HG03460 (cell line): ENCODE measurements at regions not wholly inside any gene's neighbourhood (a gene's known extent, or its start where the extent isn't known, plus 50 kb on each side); places are given as distances from the start of the nearest gene placed in this dataset.

Experiments used
- ATAC-seq: cut with Tn5 transposase; IDR thresholded peaks from one replicate; pipeline ENCODE4 v1.9.1; 2021; ENCODE audit not compliant: unreplicated experiment

DNA sequence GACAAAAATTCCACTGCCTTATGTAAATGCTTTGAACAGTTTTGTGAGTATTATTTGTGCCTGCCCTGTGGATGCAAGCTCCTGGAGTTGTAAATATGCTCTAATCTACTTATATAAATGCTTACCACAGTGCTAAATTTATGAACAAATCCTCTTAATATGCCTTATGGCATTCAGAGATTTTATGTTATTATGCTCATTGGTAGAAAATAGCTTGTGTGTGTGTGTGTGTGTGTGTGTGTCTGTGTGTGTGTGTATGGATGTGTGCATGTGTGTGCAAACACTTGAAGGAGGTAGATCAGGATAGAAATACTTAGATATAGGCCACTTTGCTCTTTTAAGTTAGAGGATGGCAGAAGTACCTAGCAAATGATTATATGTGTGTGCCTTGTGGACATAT is 253.9 kb downstream of the TAF11L14 start:
- ATAC-seq = no peak

DNA sequence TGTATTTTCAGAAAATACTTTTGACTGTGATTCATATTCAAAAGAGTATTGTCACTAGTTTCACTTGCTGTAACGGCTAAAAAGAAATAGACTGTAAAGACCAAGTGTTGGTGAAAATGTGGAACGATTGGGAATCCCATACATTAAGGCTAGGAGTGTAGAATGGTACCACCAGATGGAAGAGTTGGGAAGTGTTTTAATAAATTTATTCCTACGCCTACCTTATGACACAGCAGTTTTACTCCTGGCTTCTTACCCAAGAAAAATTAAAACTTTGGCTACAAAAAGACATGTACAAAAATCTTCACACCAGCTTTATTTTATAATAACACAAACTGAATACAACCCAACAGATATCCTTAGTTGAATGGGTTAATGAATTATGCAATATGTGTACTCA is 256.2 kb downstream of the TAF11L14 start:
- no peak for ATAC-seq

DNA sequence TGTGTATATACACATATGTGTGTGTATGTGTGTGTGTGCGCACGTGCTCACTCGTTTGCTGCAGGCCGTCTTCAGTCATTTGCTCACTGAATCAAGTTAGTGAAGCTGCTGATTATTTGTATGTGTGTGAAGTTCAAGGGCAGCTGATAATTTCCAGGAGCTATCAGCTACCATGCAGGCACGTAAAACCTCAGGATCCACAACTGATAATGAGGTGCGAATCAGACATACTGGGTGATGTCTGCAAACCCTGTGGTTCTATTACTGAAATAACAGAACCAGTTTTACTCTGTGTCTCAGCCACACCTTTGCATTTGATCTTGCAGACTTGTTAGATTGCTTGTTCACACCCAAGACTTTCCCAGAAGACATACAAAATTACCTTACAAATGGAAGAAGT is 257.6 kb downstream of the TAF11L14 start:
- no peak for ATAC-seq

DNA sequence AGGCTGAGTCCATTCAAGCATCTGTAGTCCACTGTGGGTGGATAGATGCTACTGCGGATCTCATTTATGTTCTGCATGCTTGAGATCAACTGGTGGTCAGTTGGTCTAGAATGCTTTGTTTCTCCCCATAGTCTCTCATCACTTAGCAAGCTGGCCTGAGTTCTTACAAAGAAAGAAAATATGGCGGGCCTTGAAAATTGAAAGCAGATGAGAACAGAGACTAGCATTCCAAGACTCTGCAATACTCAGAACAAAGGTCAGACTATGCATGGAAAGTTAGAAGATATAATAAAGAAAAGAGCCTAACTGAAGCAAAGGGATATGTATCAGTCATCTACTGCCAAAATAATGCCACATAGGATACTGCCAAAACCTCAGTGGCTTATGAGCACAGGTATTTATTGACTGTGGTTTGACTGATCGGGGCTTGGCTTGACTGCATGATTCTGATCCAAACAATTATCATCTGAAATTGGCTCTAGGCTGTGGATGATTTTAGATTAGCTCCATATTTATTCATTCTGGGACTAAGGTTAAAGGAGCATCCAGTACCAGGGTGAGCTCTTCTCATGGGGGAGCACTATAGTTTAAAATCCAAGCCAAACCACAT is 258.9 kb downstream of the TAF11L14 start:
- no peak for ATAC-seq

DNA sequence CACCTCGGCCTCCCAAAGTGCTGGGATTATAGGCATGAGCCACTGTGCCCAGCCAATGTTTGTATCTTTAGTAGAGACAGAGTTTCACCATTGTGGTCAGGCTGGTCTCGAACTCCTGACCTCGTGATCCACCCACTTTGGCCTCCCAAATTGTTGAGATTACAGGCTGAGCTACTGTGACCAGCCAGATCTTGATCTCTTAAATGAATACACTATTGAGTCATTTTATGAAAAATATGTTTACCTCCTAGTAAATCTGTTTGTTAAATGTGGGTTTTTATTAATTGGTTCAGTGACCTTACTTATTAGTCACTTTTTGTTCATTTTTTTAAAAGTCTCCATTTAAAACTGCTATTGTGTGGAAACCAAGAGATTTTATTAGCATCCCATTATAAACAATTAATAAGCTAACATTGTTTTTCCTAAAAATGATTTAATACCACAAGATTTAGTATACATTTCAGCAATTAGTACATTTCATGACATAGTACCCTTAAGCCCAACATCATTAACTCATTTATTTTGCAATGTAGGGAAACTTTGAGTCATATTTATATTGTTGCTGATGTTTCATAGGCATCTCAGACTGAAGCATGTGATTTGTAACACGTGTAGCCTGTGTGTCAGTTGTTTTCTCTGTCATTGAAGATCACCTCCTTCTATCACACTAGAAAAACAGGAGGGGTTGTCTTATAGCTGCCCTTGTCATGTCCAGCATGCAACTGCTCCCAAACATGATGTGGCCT is 261.2 kb downstream of the TAF11L14 start:
- ATAC-seq = no peak

DNA sequence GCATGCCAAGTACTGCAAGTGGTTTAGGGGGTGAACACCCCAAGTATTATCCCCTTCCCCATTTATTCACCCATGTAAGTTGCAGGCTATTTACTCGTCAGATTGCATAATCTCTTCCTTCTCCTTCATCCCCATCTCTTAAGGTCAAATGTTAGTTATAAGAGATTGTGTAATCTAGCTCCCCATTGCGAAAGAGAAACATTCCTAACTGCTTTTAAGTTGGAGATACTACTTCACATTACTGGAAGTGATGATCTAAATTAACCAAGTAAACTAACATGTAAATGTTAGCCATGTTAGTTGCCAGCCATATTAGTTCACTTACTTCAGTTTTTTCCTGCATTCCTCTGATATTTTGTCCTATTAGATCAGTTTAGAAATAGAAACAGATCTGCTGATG is 262.3 kb downstream of the TAF11L14 start:
- ATAC-seq = no peak

DNA sequence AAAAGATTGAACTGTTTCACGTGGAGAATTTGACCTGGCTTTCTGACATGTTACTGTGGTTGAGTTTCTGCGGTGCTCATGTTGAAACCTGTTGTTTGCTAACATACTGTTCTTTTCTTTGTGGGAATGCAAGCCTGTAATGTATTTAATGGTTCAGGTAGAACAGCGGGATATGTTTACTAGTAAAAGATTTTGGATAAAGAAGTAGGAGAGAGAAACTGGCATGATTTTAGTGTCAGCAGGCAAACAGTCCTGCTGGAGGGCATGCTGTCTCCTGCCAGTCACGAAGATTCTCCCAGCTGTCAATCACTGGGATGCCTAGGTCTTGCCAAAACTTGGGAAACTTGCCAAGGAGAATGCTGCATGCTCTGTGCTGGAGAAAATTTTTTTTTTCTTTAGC is 263.5 kb downstream of the TAF11L14 start:
- no peak for ATAC-seq

DNA sequence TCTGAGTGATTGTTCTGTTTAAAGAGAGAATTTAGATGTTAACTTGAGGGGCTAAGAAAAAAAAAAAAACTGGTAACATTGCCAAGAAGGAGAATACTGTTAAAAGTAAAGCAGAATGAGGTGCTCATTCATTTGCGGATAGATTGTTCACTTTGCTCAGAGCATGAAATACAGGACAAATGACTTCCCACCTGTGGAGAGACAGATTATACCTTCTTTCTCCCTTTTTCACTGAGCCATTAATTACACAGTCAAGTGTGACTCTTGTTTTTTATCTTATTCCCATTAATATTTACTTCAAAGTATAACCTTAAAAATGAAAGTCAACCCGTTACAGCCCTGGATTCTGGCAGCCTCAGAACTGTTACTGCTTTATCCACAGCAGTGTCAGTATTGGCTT is 264.5 kb downstream of the TAF11L14 start:
- no peak for ATAC-seq

DNA sequence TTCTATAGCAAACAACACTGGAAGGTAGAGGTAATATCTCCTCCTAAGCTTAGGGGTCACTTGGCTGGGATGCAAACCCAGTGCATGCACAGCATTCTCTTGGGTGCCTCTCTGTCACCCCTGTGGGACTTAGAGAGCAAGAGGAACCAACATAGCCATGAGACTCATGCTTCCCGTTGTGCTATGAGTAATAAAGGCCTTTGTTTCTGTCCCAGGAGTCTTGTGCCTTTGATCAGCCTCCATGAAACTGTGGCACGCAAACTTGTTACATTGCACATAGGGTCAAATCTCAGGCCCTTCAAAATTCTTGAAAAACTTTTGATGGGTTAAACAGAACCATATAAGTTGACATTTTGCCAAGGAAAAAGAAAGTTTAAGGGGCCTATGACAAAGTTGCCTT is 272.8 kb downstream of the TAF11L14 start:
- peak; percentile 69 for ATAC-seq

DNA sequence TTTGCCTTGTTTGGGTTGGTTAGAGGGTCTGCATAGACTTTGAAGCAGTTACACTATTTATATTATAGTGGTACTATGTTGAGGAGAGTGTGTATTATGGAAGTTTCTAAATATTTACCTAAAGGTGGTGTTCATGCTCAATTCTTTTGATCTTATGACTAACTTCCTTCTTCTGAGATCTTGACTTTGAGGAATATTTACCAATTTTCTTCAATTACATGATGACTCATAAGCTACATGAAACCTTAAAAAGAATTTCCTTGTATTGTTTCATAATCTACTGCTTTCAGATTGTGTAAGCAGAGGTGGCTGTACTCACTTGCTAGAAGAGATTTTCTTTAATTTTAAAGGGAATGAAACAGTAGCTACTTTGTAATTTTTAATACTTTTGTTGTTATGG is 276.1 kb downstream of the TAF11L14 start:
- ATAC-seq = no peak

DNA sequence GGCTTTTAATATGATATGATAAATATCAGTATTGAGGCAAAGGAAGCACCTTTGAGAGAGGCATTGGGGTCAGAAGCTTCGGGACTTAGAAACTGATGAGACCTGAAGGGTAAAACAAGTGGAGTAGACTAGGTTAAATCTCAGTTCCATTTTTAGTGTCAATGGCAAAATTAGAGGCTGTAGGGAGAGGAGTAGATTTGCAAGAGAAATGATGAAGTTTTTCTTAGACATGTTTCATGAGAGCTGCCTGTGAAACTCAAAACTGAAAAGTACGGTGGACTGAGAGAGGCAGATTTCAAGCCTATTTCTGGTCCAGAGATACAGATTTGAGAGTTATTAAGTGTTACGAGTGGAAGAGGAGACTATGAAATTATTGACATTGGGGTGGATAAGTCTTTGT is 278.5 kb downstream of the TAF11L14 start:
- ATAC-seq = no peak

DNA sequence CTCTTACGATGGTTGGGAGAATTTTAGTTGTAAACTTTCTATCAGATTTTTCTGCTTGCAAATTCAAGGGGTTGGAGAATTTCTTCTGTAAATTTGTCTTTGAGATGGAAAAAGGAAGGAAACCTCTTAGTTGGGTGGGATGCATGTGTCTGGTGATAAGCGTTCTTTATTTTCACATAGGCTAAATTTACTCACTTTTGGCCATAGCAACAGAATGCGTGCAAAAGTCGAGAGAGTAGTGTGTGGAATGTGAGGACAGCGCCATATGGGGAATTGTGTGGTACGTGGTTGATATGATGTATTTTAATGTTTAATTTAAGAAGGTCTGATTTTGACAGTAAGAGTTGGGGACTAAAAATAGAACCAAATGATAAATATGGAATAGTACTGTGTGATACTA is 282.2 kb downstream of the TAF11L14 start:
- no peak for ATAC-seq

DNA sequence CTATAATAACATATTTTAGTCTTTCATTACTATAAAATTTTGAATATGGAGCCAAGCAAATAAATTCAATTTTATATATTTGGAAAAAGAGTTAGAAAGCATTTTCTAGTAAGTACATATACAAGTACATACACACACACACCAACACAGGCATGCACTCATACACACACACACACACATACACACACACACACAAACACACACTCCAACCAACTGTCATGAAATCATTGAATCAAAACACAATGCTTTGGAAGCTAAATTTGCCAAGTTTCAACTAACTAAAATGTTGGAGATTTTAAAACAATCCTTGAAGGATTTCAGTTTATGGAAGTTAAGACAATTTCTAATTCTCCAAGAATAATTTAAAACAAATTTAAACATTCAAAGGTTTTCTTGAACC is 283.2 kb downstream of the TAF11L14 start:
- ATAC-seq = no peak

DNA sequence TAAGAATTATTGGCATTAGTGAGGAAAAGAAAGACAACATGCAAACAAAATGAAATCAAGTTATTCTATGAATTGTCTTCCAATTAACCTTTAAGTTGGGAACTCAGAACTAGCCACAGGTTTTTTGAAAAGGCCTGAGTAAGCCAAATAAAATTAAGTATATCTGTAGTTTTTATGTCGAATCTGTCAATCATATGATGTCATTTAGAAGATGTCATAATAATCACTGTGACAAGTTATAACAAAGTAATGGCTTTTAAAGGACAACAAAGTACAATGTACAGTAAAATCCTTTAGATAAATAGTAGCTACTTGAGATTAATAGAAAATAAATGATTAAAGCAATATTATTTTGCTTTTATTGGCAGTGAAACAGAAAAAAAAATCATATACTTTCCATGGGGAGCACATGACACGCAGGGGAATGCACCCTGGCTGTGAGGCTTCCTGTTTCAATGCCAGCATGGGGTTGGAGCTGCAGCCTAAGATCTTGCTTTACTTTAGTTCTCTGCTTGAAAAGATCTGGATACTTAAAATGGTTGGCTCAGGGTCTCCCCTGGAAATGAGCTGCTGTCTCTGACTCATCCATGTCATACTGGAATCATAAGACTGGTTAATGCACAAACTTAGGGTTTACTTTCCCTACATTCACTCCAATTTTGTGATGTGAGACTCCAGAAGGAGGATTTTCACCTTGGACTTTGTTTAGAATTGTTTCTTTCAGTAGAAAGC is 284.3 kb downstream of the TAF11L14 start:
- ATAC-seq = no peak

DNA sequence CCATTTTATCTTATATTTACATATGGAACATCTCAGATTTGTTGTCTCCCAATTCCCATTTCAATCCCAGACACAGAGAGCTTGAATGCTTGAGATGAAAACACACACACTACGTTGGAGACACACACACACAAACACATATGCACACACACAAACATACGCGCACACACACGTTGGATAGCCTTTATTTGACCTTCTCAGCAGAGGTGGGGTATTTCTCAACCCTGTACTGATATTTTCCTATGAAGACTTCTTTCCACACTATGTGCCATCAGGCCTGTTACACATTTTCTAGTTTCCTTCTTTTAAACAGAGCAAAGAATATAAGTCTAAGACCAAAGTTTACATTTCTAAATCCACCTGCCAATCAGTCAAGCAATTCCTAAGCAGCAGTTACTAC is 291.0 kb downstream of the TAF11L14 start:
- no peak for ATAC-seq

DNA sequence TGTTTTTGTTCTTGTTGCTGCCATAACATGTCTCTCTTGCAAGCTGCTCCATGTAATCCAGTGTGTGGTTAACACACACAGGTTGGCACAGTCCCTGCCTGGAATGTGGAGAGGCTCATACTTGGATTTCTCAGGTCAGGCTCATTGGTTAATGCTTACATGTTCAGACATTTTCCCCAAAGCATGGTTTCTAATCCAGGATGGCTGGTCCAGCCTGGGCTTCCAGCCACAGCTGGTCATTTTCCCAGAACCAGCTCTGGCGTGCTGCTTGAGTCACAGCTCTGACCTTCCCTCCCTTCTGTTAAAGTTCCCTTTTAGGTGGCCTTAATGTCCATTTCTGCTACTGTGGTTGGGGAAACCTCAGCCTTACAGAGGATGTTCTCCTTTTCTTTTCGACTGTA is 294.3 kb downstream of the TAF11L14 start:
- no peak for ATAC-seq

DNA sequence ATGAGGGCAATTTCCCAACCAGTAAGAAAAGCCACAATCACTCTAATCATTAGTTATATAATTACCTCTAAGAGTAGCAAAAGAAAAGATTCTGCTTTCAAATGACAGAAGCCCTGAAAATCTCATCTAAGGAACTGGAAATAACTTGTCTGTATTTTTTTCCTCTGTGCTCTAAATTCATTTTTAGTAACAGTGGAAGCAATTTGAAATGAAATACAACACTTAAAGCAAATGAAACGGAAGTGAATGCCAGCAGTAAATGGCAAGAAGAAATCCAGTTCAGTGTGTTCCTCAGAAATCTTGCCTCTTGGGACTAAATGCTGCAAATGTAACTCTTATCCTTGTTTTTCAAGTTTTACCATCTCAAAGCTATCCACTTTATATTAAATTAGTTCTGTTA is 294.9 kb downstream of the TAF11L14 start:
- no peak for ATAC-seq

DNA sequence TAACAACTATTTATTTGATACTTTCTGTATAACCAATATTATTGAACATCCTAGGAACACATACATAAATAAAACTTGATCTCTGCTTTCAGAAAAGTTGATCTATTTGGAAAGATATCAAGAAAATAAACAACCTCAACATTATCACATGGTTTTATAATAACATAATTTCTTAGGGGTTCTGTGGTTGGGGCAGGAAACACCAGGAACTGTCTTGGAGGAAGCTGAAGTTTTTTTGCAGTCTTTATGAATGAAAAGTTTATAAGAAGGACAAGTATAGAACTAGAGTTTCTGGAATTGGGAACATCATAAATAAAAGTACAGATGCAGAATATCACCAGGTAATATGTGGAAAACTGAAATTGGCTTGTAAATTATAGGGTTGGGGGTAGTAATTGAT is 296.1 kb downstream of the TAF11L14 start:
- ATAC-seq = no peak

DNA sequence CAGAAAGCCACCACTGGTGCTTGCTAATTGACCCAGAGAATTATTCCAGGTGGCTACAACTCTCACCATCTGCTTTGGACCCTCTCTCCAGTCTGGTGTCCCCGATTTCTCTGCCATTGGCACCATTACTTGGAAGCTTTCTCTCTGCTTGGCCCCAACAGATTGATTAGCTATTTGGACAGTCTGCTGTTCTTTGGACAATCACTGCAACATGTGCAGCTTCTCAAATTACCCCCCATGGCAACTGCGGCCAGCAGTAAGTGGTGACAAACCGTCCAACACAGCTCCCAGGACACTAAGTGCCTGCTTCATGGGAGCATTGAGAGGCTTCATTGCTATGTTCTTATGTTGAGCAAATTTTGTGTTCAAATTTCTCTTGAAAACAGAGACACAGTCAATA is 309.8 kb downstream of the TAF11L14 start:
- ATAC-seq = no peak

DNA sequence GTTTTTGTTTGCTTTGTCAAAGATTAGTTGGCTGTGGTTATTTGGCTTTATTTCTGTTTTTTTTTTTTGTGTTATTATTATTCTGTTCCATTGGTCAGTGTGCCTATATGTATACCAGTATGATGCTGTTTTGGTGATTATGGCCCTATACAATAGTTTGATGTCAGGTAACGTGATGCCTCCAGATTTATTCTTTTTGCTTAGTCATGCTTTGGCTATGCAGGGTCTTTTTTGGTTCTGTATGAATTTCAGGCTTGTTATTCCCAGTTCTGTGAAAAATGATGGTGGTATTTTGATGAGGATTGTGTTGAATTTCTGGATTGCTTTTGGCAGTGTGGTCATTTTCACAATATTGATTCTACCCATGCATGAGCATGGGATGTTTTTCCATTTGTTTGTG is 312.8 kb downstream of the TAF11L14 start:
- no peak for ATAC-seq

DNA sequence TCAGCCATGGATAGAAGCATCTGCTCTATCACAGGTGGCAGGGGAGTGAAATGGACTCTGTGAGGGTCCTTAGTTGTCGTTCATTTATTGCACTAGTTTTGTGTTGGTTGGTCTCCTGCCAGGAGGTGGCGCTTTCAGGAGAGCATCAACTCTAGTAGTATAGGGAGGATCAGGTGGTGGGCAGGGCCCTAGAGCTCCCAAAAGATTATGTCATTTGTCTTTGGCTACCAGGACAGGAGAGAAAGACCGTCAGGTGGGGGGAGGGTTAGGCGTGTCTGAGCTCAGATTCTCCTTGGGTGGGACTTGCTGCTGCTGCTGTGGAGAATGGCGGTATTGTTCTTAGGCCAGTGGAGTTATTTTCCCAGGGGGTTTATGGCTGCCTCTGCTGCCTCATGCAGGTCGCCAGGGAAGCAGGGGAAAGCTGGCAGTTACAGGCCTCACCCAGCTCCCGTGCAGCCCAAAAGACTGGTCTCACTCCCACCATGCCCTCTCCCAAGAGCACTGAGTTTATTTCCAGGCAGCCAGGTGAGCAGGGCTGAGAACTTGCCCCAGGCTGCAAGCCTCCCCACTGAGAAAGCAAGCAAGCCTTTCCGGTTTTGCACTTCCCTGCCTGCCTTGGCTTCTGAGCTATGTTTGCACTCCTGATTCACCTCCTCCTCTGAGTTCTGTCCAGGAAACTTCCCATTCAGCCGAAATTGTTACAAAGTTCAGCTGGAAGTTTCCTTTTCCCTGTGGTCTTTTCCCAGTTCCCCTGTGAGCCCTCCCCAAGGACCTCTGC is 317.3 kb downstream of the TAF11L14 start:
- no peak for ATAC-seq

DNA sequence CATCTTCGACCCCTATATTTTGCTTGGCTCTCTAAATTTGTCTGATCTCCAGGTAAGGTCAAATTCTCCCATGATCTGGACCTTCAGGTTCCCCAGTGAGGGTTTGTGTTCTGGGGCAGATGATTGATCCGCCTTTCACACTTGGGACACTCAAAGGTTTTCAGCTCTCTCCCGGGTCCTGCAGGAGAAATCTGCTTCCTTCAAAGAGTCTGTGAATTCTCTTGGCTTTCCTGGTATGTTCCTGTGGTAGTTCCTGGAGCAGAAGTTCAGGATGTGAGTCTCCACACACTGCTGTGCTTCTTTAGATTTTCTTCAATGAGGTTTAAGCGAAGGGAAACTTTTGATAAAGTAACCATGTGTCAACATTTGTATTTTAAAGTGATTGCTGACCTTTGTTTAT is 318.0 kb downstream of the TAF11L14 start:
- no peak for ATAC-seq
